ENCODE measurements at regions not wholly inside any gene's neighbourhood (a gene's known extent, or its start where the extent isn't known, plus 50 kb on each side); places are given as distances from the start of the nearest gene placed in this dataset.

- TF ChIP-seq CTCF (IDR thresholded peaks at IDR 0.05; ENCODE audit: control insufficient read depth, extremely low read depth, insufficient read depth): no peak
- H3K4me3 ChIP-seq (ENCODE audit: low read depth, low read length): no peak overlapping the region
- no peak for DNase-seq (ENCODE audit: low read depth)
These were observed 63.2 kb upstream of the TMEM17 start for GRCh38 chr2:62568983-62569837.

GRCh38 chr2:62568074-62568473 lies 62.1 kb upstream of the TMEM17 start:
- H3K4me3 ChIP-seq (ENCODE audit: low read depth, low read length): no peak overlapping the region
- no peak for DNase-seq (ENCODE audit: low read depth)
- TF ChIP-seq CTCF (IDR thresholded peaks at IDR 0.05; ENCODE audit: control insufficient read depth, extremely low read depth, insufficient read depth): no peak

- no peak for DNase-seq (ENCODE audit: low read depth)
- TF ChIP-seq CTCF (IDR thresholded peaks at IDR 0.05; ENCODE audit: control insufficient read depth, extremely low read depth, insufficient read depth): no peak
- no peak overlapping the region for H3K4me3 ChIP-seq (ENCODE audit: low read depth, low read length)
These were observed 61.7 kb upstream of the TMEM17 start for GRCh38 chr2:62567669-62568068.

- no peak for DNase-seq (ENCODE audit: low read depth)
- no peak overlapping the region for H3K4me3 ChIP-seq (ENCODE audit: low read depth, low read length)
- no peak for TF ChIP-seq CTCF (IDR thresholded peaks at IDR 0.05; ENCODE audit: control insufficient read depth, extremely low read depth, insufficient read depth)
These were observed 60.9 kb upstream of the TMEM17 start for GRCh38 chr2:62566847-62567246.

- TF ChIP-seq CTCF (IDR thresholded peaks at IDR 0.05; ENCODE audit: control insufficient read depth, extremely low read depth, insufficient read depth): no peak
- no peak overlapping the region for H3K4me3 ChIP-seq (ENCODE audit: low read depth, low read length)
- no peak for DNase-seq (ENCODE audit: low read depth)
These were observed 59.4 kb upstream of the TMEM17 start for GRCh38 chr2:62565309-62565908.

- no peak overlapping the region for H3K4me3 ChIP-seq (ENCODE audit: low read depth, low read length)
- TF ChIP-seq CTCF (IDR thresholded peaks at IDR 0.05; ENCODE audit: control insufficient read depth, extremely low read depth, insufficient read depth): no peak
- no peak for DNase-seq (ENCODE audit: low read depth)
These were observed 58.6 kb upstream of the TMEM17 start for GRCh38 chr2:62564380-62565137.

Data from LNCaP clone FGC (cell line).